IMR-90 (cell line): ENCODE measurements at regions not wholly inside any gene's neighbourhood (a gene's known extent, or its start where the extent isn't known, plus 50 kb on each side); places are given as distances from the start of the nearest gene placed in this dataset.

Experiments
- ATAC-seq: fragments of 200-7000 bp; cut with Tn5 transposase; 2 replicates; pipeline ENCODE4 v1.9.1; 2020; ENCODE audit warnings: low read depth, mild to moderate bottlenecking, moderate library complexity
- BruUV-seq: library from RNA; stranded (reverse); fragments of 400-500 nt; replicated peaks from 2 replicates; lab custom pipeline; 2021; lab: Mats Ljungman, UMichigan
- CTCF ChIA-PET: fragments of 300-600 bp; formaldehyde crosslinking; extraction: SDS; loops from one replicate; lab custom pipeline; 2021; ENCODE audit warnings: antibody characterized with exemption; lab: Yijun Ruan, JAX
- POLR2A ChIA-PET: fragments of 300-600 bp; sonication (Branson Sonifier 250); formaldehyde crosslinking; loops from one replicate; lab custom pipeline; 2022; ENCODE audit warnings: antibody characterized with exemption; ENCODE audit not compliant: unreplicated experiment; lab: Charles Lee
- DNase-seq: peaks from one replicate; pipeline ENCODE4 v3.0.0; 2013
- H2AFZ ChIP-seq: replicated peaks from 2 replicates; pipeline ENCODE3; 2013; ENCODE audit warnings: low read length, mild to moderate bottlenecking; ENCODE audit not compliant: poor library complexity
- H2AK5ac ChIP-seq: 2 replicates; pipeline ENCODE4 v1.6.1; 2013; ENCODE audit warnings: low read depth, low read length, inconsistent platforms
- H2AK9ac ChIP-seq: replicated peaks from 2 replicates; pipeline ENCODE3; 2013; ENCODE audit warnings: mild to moderate bottlenecking, low read depth, low read length, moderate library complexity; ENCODE audit not compliant: poor library complexity
- H2BK120ac ChIP-seq: 2 replicates; pipeline ENCODE4 v1.6.1; 2013; ENCODE audit warnings: low read depth, low read length, inconsistent platforms
- H2BK15ac ChIP-seq: 3 replicates; pipeline ENCODE4 v1.6.1; 2013; ENCODE audit warnings: low read depth, low read length, inconsistent platforms
- H2BK20ac ChIP-seq: 2 replicates; pipeline ENCODE4 v1.6.1; 2013; ENCODE audit warnings: low read depth, mild to moderate bottlenecking, inconsistent platforms, low read length, moderate library complexity
- H2BK5ac ChIP-seq: 2 replicates; pipeline ENCODE4 v1.6.1; 2013; ENCODE audit warnings: mild to moderate bottlenecking, low read depth, low read length, inconsistent platforms; ENCODE audit not compliant: poor library complexity, severe bottlenecking
- H3K14ac ChIP-seq: replicated peaks from 2 replicates; pipeline ENCODE4 v1.6.1; 2013; ENCODE audit warnings: low read depth, low read length, inconsistent platforms
- H3K18ac ChIP-seq: 2 replicates; pipeline ENCODE4 v1.6.1; 2013; ENCODE audit warnings: low read depth, low read length, control low read depth
- H3K23ac ChIP-seq: 2 replicates; pipeline ENCODE4 v1.6.1; 2013; ENCODE audit warnings: low read depth, low read length, inconsistent platforms
- H3K27ac ChIP-seq: 2 replicates; pipeline ENCODE4 v1.5.1; 2013; ENCODE audit warnings: mild to moderate bottlenecking, control low read depth, low read length; ENCODE audit not compliant: insufficient read depth
- H3K27me3 ChIP-seq: 2 replicates; pipeline ENCODE4 v1.6.1; 2013; ENCODE audit warnings: low read length; ENCODE audit not compliant: control insufficient read depth, insufficient read depth
- H3K36me3 ChIP-seq: 2 replicates; pipeline ENCODE4 v1.6.1; 2013; ENCODE audit warnings: low read length, mixed read lengths; ENCODE audit not compliant: control insufficient read depth, insufficient read depth
- H3K4ac ChIP-seq: 2 replicates; pipeline ENCODE4 v1.6.1; 2013; ENCODE audit warnings: low read depth, low read length, inconsistent platforms
- H3K4me1 ChIP-seq: 2 replicates; pipeline ENCODE4 v1.6.1; 2013; ENCODE audit warnings: low read length, mixed read lengths; ENCODE audit not compliant: control insufficient read depth, insufficient read depth
- H3K4me2 ChIP-seq: 2 replicates; pipeline ENCODE4 v1.6.1; 2013; ENCODE audit warnings: low read depth, mild to moderate bottlenecking, control low read depth, low read length, moderate library complexity
- H3K4me3 ChIP-seq: 2 replicates; pipeline ENCODE4 v1.5.1; 2013; ENCODE audit warnings: low read depth, mild to moderate bottlenecking, control low read depth, low read length, moderate library complexity; ENCODE audit not compliant: insufficient read depth
- H3K56ac ChIP-seq: 2 replicates; pipeline ENCODE4 v1.6.1; 2013; ENCODE audit warnings: low read length, inconsistent platforms; ENCODE audit not compliant: insufficient read depth; ENCODE audit errors: extremely low read depth
- H3K79me1 ChIP-seq, 2 experiments: 2 replicates each; pipeline ENCODE4 v1.6.1; 2013; ENCODE audit warnings: low read length in 2 of 2, inconsistent platforms in 1 of 2, low read depth in 1 of 2
- H3K9ac ChIP-seq: 2 replicates; pipeline ENCODE4 v1.6.1; 2013; ENCODE audit warnings: low read depth, low read length, control low read depth
- H3K9me1 ChIP-seq: 2 replicates; pipeline ENCODE4 v1.6.1; 2013; ENCODE audit warnings: low read length, inconsistent platforms; ENCODE audit not compliant: insufficient read depth
- H3K9me3 ChIP-seq: 2 replicates; pipeline ENCODE4 v1.6.1; 2013; ENCODE audit warnings: low read length; ENCODE audit not compliant: control insufficient read depth, insufficient read depth
- H4K20me1 ChIP-seq: 2 replicates; pipeline ENCODE4 v1.6.1; 2013; ENCODE audit warnings: low read length, inconsistent platforms; ENCODE audit not compliant: insufficient read depth
- H4K5ac ChIP-seq: 2 replicates; pipeline ENCODE4 v1.6.1; 2013; ENCODE audit warnings: mild to moderate bottlenecking, low read depth, low read length, control low read depth
- H4K8ac ChIP-seq, 2 experiments: 2 replicates each; pipeline ENCODE4 v1.6.1; 2013; ENCODE audit warnings: low read depth in 2 of 2, low read length in 2 of 2, control low read depth in 1 of 2, inconsistent platforms in 1 of 2
- H4K91ac ChIP-seq: 2 replicates; pipeline ENCODE4 v1.6.1; 2013; ENCODE audit warnings: low read depth, low read length, inconsistent platforms; ENCODE audit not compliant: insufficient read depth
- BHLHE40 ChIP-seq: fragments of 150-350 bp; IDR thresholded peaks from 2 replicates; pipeline ENCODE4 v1.6.1; 2016; ENCODE audit warnings: mild to moderate bottlenecking, low read depth, low read length
- CEBPB ChIP-seq: IDR thresholded peaks from 2 replicates; pipeline ENCODE4 v1.6.1; 2012; ENCODE audit warnings: low read depth, low read length, improper control_type of control experiment
- CHD1 ChIP-seq: IDR thresholded peaks from 2 replicates; pipeline ENCODE4 v1.6.1; 2012; ENCODE audit warnings: low read depth, low read length, improper control_type of control experiment
- FOS ChIP-seq: fragments of 150-350 bp; IDR thresholded peaks from 2 replicates; pipeline ENCODE4 v1.6.1; 2016; ENCODE audit warnings: low read depth, low read length
- MAFK ChIP-seq: IDR thresholded peaks from 2 replicates; pipeline ENCODE4 v1.6.1; 2012; ENCODE audit warnings: low read depth, low read length, improper control_type of control experiment
- MAZ ChIP-seq: IDR thresholded peaks from 2 replicates; pipeline ENCODE4 v1.6.1; 2012; ENCODE audit warnings: low read depth, mild to moderate bottlenecking, low read length, improper control_type of control experiment, moderate library complexity, borderline replicate concordance
- MXI1 ChIP-seq: IDR thresholded peaks from 2 replicates; pipeline ENCODE4 v1.6.1; 2012; ENCODE audit warnings: low read depth, mild to moderate bottlenecking, low read length, moderate library complexity, borderline replicate concordance
- NFE2L2 ChIP-seq: fragments of 150-350 bp; IDR thresholded peaks from 2 replicates; pipeline ENCODE4 v1.6.1; 2016; ENCODE audit warnings: low read depth, mild to moderate bottlenecking, low read length
- POLR2A ChIP-seq: IDR thresholded peaks from 2 replicates; pipeline ENCODE4 v1.6.1; 2012; ENCODE audit warnings: mild to moderate bottlenecking, low read depth, low read length
- RAD21 ChIP-seq: IDR thresholded peaks from 2 replicates; pipeline ENCODE4 v1.6.1; 2012; ENCODE audit warnings: low read length, improper control_type of control experiment
- RCOR1 ChIP-seq: IDR thresholded peaks from 2 replicates; pipeline ENCODE4 v1.6.1; 2012; ENCODE audit warnings: mild to moderate bottlenecking, low read length, improper control_type of control experiment; ENCODE audit not compliant: insufficient replicate concordance
- RFX5 ChIP-seq: IDR thresholded peaks from 2 replicates; pipeline ENCODE4 v1.8.0; 2012; ENCODE audit warnings: low read depth, mild to moderate bottlenecking, low read length, moderate library complexity
- SMC3 ChIP-seq: fragments of 150-350 bp; IDR thresholded peaks from 2 replicates; pipeline ENCODE4 v1.6.1; 2016; ENCODE audit warnings: low read depth, mild to moderate bottlenecking, antibody characterized with exemption, low read length, moderate library complexity
- WGBS, 2 experiments: methylation state at CpG; one replicate each; pipeline versions ENCODE4 v1.1.5 to v1.1.7; 2013; ENCODE audit warnings: missing lambda C conversion rate in 2 of 2; ENCODE audit not compliant: insufficient read length in 1 of 2; ENCODE audit errors: extremely low coverage in 2 of 2; 5-methylcytosine and 5-hydroxymethylcytosine counted together
- dilution Hi-C: fragments of 300-500 bp; cut with HindIII; formaldehyde crosslinking; loops from one replicate; pipeline ENCODE4 v1.14.3; 2018; ENCODE audit warnings: low sequenced_read_pairs; ENCODE audit not compliant: unreplicated experiment
- in situ Hi-C: fragments of 300-500 bp; cut with MboI; formaldehyde crosslinking; loops from 3 replicates; pipeline ENCODE4 v1.14.3; 2019; ENCODE audit warnings: low sequenced_read_pairs, inconsistent platforms, mixed read lengths
- intact Hi-C: fragments of 100-400 bp; cut with micrococcal nuclease; formaldehyde crosslinking; loops from 2 replicates; pipeline ENCODE4 v1.10.0; 2022
- TF ChIP-seq, protein P1 (sequence below): fragments of 150-350 bp; IDR thresholded peaks from 2 replicates; pipeline ENCODE4 v1.6.1; 2017; ENCODE audit warnings: mild to moderate bottlenecking, antibody characterized with exemption, low read length, low read depth
- TF ChIP-seq, protein P2 (sequence below): fragments of 150-350 bp; IDR thresholded peaks from 2 replicates; pipeline ENCODE4 v1.6.1; 2016; ENCODE audit warnings: low read depth, mild to moderate bottlenecking, low read length, moderate library complexity, borderline replicate concordance
- TF ChIP-seq, protein P3 (sequence below): conservative IDR thresholded peaks from 2 replicates; pipeline ENCODE4 v1.5.1; 2012; ENCODE audit warnings: mild to moderate bottlenecking, low read depth, low read length, improper control_type of control experiment

DNA sequence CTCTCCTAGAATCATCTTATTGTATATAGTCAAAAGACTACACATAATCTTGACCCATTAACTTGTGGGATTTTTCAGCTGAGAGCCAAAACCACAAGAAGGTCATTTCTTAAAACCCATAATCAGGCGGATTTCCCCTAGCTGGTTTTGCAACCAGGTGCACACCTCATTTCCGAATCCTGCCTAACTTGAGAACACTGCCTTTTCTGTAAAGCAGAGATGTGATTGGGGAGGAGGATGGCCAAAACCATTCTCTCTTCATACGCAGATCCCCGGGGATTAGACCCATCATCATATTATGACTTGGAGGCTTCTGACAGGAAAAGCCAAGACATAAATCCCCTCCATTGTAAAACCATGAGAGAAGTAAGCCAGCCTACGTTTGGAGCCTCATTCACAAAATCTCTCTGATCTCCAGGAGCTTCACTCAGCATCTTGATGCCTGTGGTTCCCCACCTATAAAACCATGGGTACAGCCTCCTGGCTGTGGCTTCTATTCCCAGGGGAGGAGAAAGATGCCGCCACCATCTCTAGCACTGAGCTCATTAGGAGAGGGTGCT lies 191.3 kb downstream of the KIF18A start:
- Histone ChIP-seq H3K4me3 (no peak overlapping the region), H2AK5ac (no peak overlapping the region; the same call in 1 of the 2 replicates), H2BK120ac (no peak overlapping the region; the same call in 1 of the 2 replicates), H3K9ac (no peak overlapping the region), H3K27ac (no peak overlapping the region), H3K9me3 (no peaks in the 10 kb centered on the region), H2AK9ac (no peak overlapping the region), H3K56ac (no peak overlapping the region), H2BK5ac (no peak overlapping the region), H3K9me1 (peaks cover 6% of the 10 kb centered on the region; the same call in 1 of the 2 replicates), H4K5ac (no peak overlapping the region), H2BK20ac (peak overlapping the region; percentile 58), H3K4ac (no peak overlapping the region; the same call in 1 of the 2 replicates), H3K23ac (no peak overlapping the region), H3K4me2 (no peak overlapping the region), H3K18ac (no peak overlapping the region), H4K20me1 (no peaks in the 10 kb centered on the region), H3K79me1 (no peaks in the 10 kb centered on the region), H4K91ac (no peak overlapping the region), H4K8ac (no peak overlapping the region), H3K4me1 (peaks cover 6% of the 10 kb centered on the region; the same call in 1 of the 2 replicates), H2AFZ (no peak overlapping the region), H2BK15ac (peak overlapping the region; percentile 58; the same call in 1 of the 3 replicates), H3K14ac (0 out of 2 replicates have a peak overlapping the region, but pooled peaks have one; percentile 21), H3K27me3 (no peaks in the 10 kb centered on the region), H3K36me3 (no peaks in the 10 kb centered on the region)
- TF ChIP-seq RCOR1 (no peak), FOS (no peak), CEBPB (no peak), MAFK (no peak), RAD21 (no peak), MAZ (no peak), BHLHE40 (no peak), POLR2A (no peak), MXI1 (no peak), CHD1 (no peak), NFE2L2 (no peak), SMC3 (no peak), RFX5 (no peak)
- TF ChIP-seq, protein P1, sequence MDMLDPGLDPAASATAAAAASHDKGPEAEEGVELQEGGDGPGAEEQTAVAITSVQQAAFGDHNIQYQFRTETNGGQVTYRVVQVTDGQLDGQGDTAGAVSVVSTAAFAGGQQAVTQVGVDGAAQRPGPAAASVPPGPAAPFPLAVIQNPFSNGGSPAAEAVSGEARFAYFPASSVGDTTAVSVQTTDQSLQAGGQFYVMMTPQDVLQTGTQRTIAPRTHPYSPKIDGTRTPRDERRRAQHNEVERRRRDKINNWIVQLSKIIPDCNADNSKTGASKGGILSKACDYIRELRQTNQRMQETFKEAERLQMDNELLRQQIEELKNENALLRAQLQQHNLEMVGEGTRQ = no peak
- TF ChIP-seq, protein P2, sequence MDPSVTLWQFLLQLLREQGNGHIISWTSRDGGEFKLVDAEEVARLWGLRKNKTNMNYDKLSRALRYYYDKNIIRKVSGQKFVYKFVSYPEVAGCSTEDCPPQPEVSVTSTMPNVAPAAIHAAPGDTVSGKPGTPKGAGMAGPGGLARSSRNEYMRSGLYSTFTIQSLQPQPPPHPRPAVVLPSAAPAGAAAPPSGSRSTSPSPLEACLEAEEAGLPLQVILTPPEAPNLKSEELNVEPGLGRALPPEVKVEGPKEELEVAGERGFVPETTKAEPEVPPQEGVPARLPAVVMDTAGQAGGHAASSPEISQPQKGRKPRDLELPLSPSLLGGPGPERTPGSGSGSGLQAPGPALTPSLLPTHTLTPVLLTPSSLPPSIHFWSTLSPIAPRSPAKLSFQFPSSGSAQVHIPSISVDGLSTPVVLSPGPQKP = no peak
- TF ChIP-seq, protein P3, sequence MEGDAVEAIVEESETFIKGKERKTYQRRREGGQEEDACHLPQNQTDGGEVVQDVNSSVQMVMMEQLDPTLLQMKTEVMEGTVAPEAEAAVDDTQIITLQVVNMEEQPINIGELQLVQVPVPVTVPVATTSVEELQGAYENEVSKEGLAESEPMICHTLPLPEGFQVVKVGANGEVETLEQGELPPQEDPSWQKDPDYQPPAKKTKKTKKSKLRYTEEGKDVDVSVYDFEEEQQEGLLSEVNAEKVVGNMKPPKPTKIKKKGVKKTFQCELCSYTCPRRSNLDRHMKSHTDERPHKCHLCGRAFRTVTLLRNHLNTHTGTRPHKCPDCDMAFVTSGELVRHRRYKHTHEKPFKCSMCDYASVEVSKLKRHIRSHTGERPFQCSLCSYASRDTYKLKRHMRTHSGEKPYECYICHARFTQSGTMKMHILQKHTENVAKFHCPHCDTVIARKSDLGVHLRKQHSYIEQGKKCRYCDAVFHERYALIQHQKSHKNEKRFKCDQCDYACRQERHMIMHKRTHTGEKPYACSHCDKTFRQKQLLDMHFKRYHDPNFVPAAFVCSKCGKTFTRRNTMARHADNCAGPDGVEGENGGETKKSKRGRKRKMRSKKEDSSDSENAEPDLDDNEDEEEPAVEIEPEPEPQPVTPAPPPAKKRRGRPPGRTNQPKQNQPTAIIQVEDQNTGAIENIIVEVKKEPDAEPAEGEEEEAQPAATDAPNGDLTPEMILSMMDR = no peak
- peak; percentile 23 for DNase-seq
- BruUV-seq = no TSS peak
- ChIA-PET CTCF (interaction anchor here (0.6 kb wide), 1 partner anchor 1269 kb away, joined by 3 read pairs; no protein-coding TSS in a partner anchor), POLR2A (no interaction called here)
- in situ Hi-C loops (no loop called here), dilution Hi-C loops (no loop called here), intact Hi-C loops (no loop called here)
- ATAC-seq = no peak
- 100% methylated on average over 2 of the region's 6 CpGs; no CpG with 5 or more reads in 1 of the 2 experiments for WGBS, 2 experiments
